ENCODE measurements at regions not wholly inside any gene's neighbourhood (a gene's known extent, or its start where the extent isn't known, plus 50 kb on each side); places are given as distances from the start of the nearest gene placed in this dataset.

DNA sequence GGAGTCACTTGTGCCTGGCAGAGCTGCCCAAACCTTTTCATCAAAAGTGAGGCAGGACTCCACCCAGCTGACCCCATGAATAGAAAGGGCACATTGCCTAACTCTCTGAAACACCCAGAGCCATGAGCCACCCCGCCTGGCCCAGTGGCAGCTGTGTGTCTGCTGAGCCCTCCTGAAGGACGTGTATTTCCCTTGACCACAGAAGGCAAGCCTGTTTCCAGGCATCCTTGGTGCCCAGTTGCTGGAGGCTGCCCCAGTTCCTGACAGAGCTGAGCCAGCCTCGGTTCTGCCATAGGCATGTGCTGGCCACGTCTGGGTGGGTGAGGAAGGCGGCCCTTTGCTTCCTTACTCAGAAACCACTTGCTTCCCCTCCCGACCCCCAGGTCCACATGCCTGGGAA lies 124.7 kb upstream of the GLI2 start:
- TF ChIP-seq, protein P1, sequence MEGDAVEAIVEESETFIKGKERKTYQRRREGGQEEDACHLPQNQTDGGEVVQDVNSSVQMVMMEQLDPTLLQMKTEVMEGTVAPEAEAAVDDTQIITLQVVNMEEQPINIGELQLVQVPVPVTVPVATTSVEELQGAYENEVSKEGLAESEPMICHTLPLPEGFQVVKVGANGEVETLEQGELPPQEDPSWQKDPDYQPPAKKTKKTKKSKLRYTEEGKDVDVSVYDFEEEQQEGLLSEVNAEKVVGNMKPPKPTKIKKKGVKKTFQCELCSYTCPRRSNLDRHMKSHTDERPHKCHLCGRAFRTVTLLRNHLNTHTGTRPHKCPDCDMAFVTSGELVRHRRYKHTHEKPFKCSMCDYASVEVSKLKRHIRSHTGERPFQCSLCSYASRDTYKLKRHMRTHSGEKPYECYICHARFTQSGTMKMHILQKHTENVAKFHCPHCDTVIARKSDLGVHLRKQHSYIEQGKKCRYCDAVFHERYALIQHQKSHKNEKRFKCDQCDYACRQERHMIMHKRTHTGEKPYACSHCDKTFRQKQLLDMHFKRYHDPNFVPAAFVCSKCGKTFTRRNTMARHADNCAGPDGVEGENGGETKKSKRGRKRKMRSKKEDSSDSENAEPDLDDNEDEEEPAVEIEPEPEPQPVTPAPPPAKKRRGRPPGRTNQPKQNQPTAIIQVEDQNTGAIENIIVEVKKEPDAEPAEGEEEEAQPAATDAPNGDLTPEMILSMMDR (IDR thresholded peaks at IDR 0.05): no peak
- TF ChIP-seq POLR2A (IDR thresholded peaks at IDR 0.05): no peak
